ENCODE measurements at regions not wholly inside any gene's neighbourhood (a gene's known extent, or its start where the extent isn't known, plus 50 kb on each side); places are given as distances from the start of the nearest gene placed in this dataset.

DNA sequence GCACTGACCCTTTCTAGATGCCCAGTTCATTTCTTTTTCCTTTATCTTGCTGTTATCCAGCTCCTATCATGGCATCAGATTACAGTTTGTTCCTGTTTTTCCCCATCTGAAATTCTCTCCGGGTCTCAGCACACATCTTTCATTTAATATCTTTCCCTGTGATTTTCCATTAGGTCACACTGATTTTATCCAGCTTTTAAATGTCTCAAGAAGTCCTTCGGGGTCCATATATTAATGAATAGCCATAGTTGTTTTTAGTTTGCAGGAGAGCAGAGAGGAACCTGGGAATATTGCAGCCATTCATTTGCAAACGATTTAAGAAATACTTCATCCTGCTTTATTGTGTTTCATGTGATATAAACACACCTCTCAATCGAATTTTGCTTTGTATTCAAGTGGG, 374.2 kb downstream of the TDRD15 start:
- no peak overlapping the region for H2BK5ac ChIP-seq (ENCODE audit: low read depth, low read length, poor library complexity, severe bottlenecking)
- no peak for TF ChIP-seq RCOR1 (IDR thresholded peaks at IDR 0.05; ENCODE audit: insufficient replicate concordance, low read length)
- TF ChIP-seq RAD21 (IDR thresholded peaks at IDR 0.05; ENCODE audit: low read length) = no peak
- TF ChIP-seq CHD1 (IDR thresholded peaks at IDR 0.05; ENCODE audit: low read depth, low read length) = no peak
- no peak for TF ChIP-seq MAFK (IDR thresholded peaks at IDR 0.05; ENCODE audit: low read depth, low read length)
- TF ChIP-seq SMC3 (IDR thresholded peaks at IDR 0.05; ENCODE audit: low read depth, low read length) = no peak
- TF ChIP-seq RFX5 (IDR thresholded peaks at IDR 0.05; ENCODE audit: low read depth, low read length) = no peak
- TF ChIP-seq, protein P1, sequence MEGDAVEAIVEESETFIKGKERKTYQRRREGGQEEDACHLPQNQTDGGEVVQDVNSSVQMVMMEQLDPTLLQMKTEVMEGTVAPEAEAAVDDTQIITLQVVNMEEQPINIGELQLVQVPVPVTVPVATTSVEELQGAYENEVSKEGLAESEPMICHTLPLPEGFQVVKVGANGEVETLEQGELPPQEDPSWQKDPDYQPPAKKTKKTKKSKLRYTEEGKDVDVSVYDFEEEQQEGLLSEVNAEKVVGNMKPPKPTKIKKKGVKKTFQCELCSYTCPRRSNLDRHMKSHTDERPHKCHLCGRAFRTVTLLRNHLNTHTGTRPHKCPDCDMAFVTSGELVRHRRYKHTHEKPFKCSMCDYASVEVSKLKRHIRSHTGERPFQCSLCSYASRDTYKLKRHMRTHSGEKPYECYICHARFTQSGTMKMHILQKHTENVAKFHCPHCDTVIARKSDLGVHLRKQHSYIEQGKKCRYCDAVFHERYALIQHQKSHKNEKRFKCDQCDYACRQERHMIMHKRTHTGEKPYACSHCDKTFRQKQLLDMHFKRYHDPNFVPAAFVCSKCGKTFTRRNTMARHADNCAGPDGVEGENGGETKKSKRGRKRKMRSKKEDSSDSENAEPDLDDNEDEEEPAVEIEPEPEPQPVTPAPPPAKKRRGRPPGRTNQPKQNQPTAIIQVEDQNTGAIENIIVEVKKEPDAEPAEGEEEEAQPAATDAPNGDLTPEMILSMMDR (conservative IDR thresholded peaks at IDR 0.05; ENCODE audit: low read depth, low read length) = no peak
- no peak for TF ChIP-seq FOS (IDR thresholded peaks at IDR 0.05; ENCODE audit: low read depth, low read length)
- TF ChIP-seq MXI1 (IDR thresholded peaks at IDR 0.05; ENCODE audit: borderline replicate concordance, low read depth, low read length) = no peak
- TF ChIP-seq, protein P2, sequence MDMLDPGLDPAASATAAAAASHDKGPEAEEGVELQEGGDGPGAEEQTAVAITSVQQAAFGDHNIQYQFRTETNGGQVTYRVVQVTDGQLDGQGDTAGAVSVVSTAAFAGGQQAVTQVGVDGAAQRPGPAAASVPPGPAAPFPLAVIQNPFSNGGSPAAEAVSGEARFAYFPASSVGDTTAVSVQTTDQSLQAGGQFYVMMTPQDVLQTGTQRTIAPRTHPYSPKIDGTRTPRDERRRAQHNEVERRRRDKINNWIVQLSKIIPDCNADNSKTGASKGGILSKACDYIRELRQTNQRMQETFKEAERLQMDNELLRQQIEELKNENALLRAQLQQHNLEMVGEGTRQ (IDR thresholded peaks at IDR 0.05; ENCODE audit: low read depth, low read length) = no peak
- TF ChIP-seq BHLHE40 (IDR thresholded peaks at IDR 0.05; ENCODE audit: low read depth, low read length) = no peak
- TF ChIP-seq CEBPB (IDR thresholded peaks at IDR 0.05; ENCODE audit: low read depth, low read length) = no peak
- no peak for TF ChIP-seq ELK1 (IDR thresholded peaks at IDR 0.05; ENCODE audit: borderline replicate concordance, low read depth, low read length)
- no peak overlapping the region for H3K4me2 ChIP-seq (ENCODE audit: low read depth, low read length)
- no peak overlapping the region for H3K18ac ChIP-seq (ENCODE audit: low read depth, low read length)
- no peak overlapping the region for H2AK5ac ChIP-seq (ENCODE audit: low read depth, low read length)
- no peaks in the 10 kb centered on the region for H3K36me3 ChIP-seq (ENCODE audit: control insufficient read depth, insufficient read depth, low read length)
- in situ Hi-C loops (cut with MboI; ENCODE audit: low sequenced_read_pairs) = no loop called here
- ChIA-PET CTCF (no interaction called here), POLR2A (ENCODE audit: unreplicated experiment) (no interaction called here)
- dilution Hi-C loops (cut with HindIII; ENCODE audit: low sequenced_read_pairs, unreplicated experiment) = no loop called here
- no peak overlapping the region for H3K14ac ChIP-seq (replicated peaks; ENCODE audit: low read depth, low read length)
- no peak overlapping the region for H2BK15ac ChIP-seq (ENCODE audit: low read depth, low read length)
- H2AFZ ChIP-seq (replicated peaks; ENCODE audit: low read length, poor library complexity) = no peak overlapping the region
- H4K5ac ChIP-seq (ENCODE audit: low read depth, low read length) = no peak overlapping the region
- H3K9me3 ChIP-seq (ENCODE audit: control insufficient read depth, insufficient read depth, low read length) = no peaks in the 10 kb centered on the region
- no peaks in the 10 kb centered on the region for H4K20me1 ChIP-seq (ENCODE audit: insufficient read depth, low read length)
- H3K9me1 ChIP-seq (ENCODE audit: insufficient read depth, low read length) = no peaks in the 10 kb centered on the region
- H3K4ac ChIP-seq (ENCODE audit: low read depth, low read length) = no peak overlapping the region
- no peak overlapping the region for H2AK9ac ChIP-seq (replicated peaks; ENCODE audit: low read depth, low read length, poor library complexity)
- H3K23ac ChIP-seq (ENCODE audit: low read depth, low read length) = no peak overlapping the region
- BruUV-seq (replicated peaks) = no TSS peak
- DNase-seq = no peak
- no peak overlapping the region for H4K8ac ChIP-seq (ENCODE audit: low read depth in 2 of 2, low read length in 2 of 2)
- no peaks in the 10 kb centered on the region for H3K27me3 ChIP-seq (ENCODE audit: control insufficient read depth, insufficient read depth, low read length)
- no peak overlapping the region for H3K56ac ChIP-seq (ENCODE audit: extremely low read depth, insufficient read depth, low read length)
- H3K4me1 ChIP-seq (ENCODE audit: control insufficient read depth, insufficient read depth, low read length) = no peaks in the 10 kb centered on the region
- WGBS, 2 experiments (ENCODE audit: extremely low coverage in 2 of 2, insufficient read length in 1 of 2) = no CpG with 5 or more reads among the region's 4 CpGs
- no peak overlapping the region for H2BK20ac ChIP-seq (ENCODE audit: low read depth, low read length)
- no peak overlapping the region for H3K27ac ChIP-seq (ENCODE audit: insufficient read depth, low read length)
- intact Hi-C loops (cut with micrococcal nuclease) = no loop called here
- H3K4me3 ChIP-seq (ENCODE audit: insufficient read depth, low read depth, low read length) = no peak overlapping the region
- H2BK120ac ChIP-seq (ENCODE audit: low read depth, low read length) = no peak overlapping the region
- no peak overlapping the region for H4K91ac ChIP-seq (ENCODE audit: insufficient read depth, low read depth, low read length)
- H3K9ac ChIP-seq (ENCODE audit: low read depth, low read length) = no peak overlapping the region
- no peaks in the 10 kb centered on the region for H3K79me1 ChIP-seq (ENCODE audit: low read depth in 1 of 2, low read length in 2 of 2)
- ATAC-seq (ENCODE audit: low read depth) = no peak

Data from IMR-90 (cell line).